ENCODE measurements at regions not wholly inside any gene's neighbourhood (a gene's known extent, or its start where the extent isn't known, plus 50 kb on each side); places are given as distances from the start of the nearest gene placed in this dataset.

DNA sequence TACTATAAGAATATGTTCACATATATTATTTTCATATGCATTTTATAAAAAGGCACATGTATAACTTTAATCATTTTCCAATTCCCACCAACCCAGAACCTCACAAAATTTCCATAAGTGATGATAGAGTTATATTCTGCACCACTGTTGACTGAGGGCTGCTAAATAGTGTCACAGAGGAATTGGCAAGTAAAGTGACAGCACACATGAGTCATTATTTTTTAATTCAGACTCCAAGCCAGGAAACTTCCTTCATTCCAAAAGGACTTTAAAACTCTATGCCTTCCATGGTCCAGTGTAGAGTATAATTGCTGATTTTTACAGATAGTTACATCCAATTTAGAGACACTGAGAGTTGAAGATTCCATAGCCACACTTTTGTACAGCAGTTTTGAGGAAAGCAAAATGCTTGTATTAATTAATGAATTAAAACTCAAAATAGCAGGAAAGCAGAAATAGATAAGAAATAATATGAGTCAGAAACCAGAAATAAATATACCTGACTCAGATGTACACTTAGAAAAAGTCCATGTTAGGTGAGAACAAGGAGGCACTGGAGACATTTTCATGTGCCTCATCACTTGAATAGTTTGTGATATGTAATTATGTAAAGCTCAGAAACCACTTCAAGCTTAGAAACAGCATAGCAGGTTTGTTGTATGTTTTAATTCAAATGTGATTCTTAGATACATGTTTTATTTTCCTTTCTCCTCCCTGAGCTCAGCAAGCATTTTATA, 425.2 kb upstream of the OPRM1 start:
- H3K18ac ChIP-seq (ENCODE audit: low read depth, low read length): no peak overlapping the region
- H4K20me1 ChIP-seq (ENCODE audit: insufficient read depth, low read length): no peaks in the 10 kb centered on the region
- no peak overlapping the region for H2BK120ac ChIP-seq (ENCODE audit: low read depth, low read length)
- dilution Hi-C loops (cut with HindIII; ENCODE audit: low sequenced_read_pairs, unreplicated experiment): no loop called here
- H4K91ac ChIP-seq (ENCODE audit: insufficient read depth, low read depth, low read length): no peak overlapping the region
- ChIA-PET CTCF (no interaction called here), POLR2A (ENCODE audit: unreplicated experiment) (no interaction called here)
- H3K36me3 ChIP-seq (ENCODE audit: control insufficient read depth, insufficient read depth, low read length): no peaks in the 10 kb centered on the region
- no peaks in the 10 kb centered on the region for H3K79me1 ChIP-seq (ENCODE audit: low read depth in 1 of 2, low read length in 2 of 2)
- no peak overlapping the region for H2BK5ac ChIP-seq (ENCODE audit: low read depth, low read length, poor library complexity, severe bottlenecking)
- no peak overlapping the region for H2AK5ac ChIP-seq (ENCODE audit: low read depth, low read length)
- no peak overlapping the region for H2BK15ac ChIP-seq (ENCODE audit: low read depth, low read length)
- H2AFZ ChIP-seq (replicated peaks; ENCODE audit: low read length, poor library complexity): no peak overlapping the region
- no peak overlapping the region for H3K9ac ChIP-seq (ENCODE audit: low read depth, low read length)
- H3K14ac ChIP-seq (replicated peaks; ENCODE audit: low read depth, low read length): no peak overlapping the region
- BruUV-seq (replicated peaks): no TSS peak
- intact Hi-C loops (cut with micrococcal nuclease): no loop called here
- H3K4me1 ChIP-seq (ENCODE audit: control insufficient read depth, insufficient read depth, low read length): no peaks in the 10 kb centered on the region
- TF ChIP-seq, protein P1, sequence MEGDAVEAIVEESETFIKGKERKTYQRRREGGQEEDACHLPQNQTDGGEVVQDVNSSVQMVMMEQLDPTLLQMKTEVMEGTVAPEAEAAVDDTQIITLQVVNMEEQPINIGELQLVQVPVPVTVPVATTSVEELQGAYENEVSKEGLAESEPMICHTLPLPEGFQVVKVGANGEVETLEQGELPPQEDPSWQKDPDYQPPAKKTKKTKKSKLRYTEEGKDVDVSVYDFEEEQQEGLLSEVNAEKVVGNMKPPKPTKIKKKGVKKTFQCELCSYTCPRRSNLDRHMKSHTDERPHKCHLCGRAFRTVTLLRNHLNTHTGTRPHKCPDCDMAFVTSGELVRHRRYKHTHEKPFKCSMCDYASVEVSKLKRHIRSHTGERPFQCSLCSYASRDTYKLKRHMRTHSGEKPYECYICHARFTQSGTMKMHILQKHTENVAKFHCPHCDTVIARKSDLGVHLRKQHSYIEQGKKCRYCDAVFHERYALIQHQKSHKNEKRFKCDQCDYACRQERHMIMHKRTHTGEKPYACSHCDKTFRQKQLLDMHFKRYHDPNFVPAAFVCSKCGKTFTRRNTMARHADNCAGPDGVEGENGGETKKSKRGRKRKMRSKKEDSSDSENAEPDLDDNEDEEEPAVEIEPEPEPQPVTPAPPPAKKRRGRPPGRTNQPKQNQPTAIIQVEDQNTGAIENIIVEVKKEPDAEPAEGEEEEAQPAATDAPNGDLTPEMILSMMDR (conservative IDR thresholded peaks at IDR 0.05; ENCODE audit: low read depth, low read length): no peak
- TF ChIP-seq, protein P2, sequence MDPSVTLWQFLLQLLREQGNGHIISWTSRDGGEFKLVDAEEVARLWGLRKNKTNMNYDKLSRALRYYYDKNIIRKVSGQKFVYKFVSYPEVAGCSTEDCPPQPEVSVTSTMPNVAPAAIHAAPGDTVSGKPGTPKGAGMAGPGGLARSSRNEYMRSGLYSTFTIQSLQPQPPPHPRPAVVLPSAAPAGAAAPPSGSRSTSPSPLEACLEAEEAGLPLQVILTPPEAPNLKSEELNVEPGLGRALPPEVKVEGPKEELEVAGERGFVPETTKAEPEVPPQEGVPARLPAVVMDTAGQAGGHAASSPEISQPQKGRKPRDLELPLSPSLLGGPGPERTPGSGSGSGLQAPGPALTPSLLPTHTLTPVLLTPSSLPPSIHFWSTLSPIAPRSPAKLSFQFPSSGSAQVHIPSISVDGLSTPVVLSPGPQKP (IDR thresholded peaks at IDR 0.05; ENCODE audit: borderline replicate concordance, low read depth, low read length): no peak
- TF ChIP-seq POLR2A (IDR thresholded peaks at IDR 0.05; ENCODE audit: low read depth, low read length) (no peak), FOS (IDR thresholded peaks at IDR 0.05; ENCODE audit: low read depth, low read length) (no peak), CHD1 (IDR thresholded peaks at IDR 0.05; ENCODE audit: low read depth, low read length) (no peak), SMC3 (IDR thresholded peaks at IDR 0.05; ENCODE audit: low read depth, low read length) (no peak), RAD21 (IDR thresholded peaks at IDR 0.05; ENCODE audit: low read length) (no peak), MXI1 (IDR thresholded peaks at IDR 0.05; ENCODE audit: borderline replicate concordance, low read depth, low read length) (no peak), BHLHE40 (IDR thresholded peaks at IDR 0.05; ENCODE audit: low read depth, low read length) (no peak), MAFK (IDR thresholded peaks at IDR 0.05; ENCODE audit: low read depth, low read length) (no peak), MAZ (IDR thresholded peaks at IDR 0.05; ENCODE audit: borderline replicate concordance, low read depth, low read length) (no peak), NFE2L2 (IDR thresholded peaks at IDR 0.05; ENCODE audit: low read depth, low read length) (no peak), CEBPB (IDR thresholded peaks at IDR 0.05; ENCODE audit: low read depth, low read length) (no peak), RCOR1 (IDR thresholded peaks at IDR 0.05; ENCODE audit: insufficient replicate concordance, low read length) (no peak), RFX5 (IDR thresholded peaks at IDR 0.05; ENCODE audit: low read depth, low read length) (no peak)
- TF ChIP-seq, protein P3, sequence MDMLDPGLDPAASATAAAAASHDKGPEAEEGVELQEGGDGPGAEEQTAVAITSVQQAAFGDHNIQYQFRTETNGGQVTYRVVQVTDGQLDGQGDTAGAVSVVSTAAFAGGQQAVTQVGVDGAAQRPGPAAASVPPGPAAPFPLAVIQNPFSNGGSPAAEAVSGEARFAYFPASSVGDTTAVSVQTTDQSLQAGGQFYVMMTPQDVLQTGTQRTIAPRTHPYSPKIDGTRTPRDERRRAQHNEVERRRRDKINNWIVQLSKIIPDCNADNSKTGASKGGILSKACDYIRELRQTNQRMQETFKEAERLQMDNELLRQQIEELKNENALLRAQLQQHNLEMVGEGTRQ (IDR thresholded peaks at IDR 0.05; ENCODE audit: low read depth, low read length): no peak
- H2BK20ac ChIP-seq (ENCODE audit: low read depth, low read length): no peak overlapping the region
- ATAC-seq (ENCODE audit: low read depth): no peak
- no peak overlapping the region for H3K27ac ChIP-seq (ENCODE audit: insufficient read depth, low read length)
- H3K4ac ChIP-seq (ENCODE audit: low read depth, low read length): no peak overlapping the region
- no peak overlapping the region for H3K23ac ChIP-seq (ENCODE audit: low read depth, low read length)
- no peak overlapping the region for H4K5ac ChIP-seq (ENCODE audit: low read depth, low read length)
- no peak overlapping the region for H3K4me2 ChIP-seq (ENCODE audit: low read depth, low read length)
- H3K27me3 ChIP-seq (ENCODE audit: control insufficient read depth, insufficient read depth, low read length): no peaks in the 10 kb centered on the region
- peaks cover 2% of the 10 kb centered on the region; the same call in 1 of the 2 replicates for H3K9me3 ChIP-seq (ENCODE audit: control insufficient read depth, insufficient read depth, low read length)
- H3K4me3 ChIP-seq (ENCODE audit: insufficient read depth, low read depth, low read length): no peak overlapping the region
- no peaks in the 10 kb centered on the region for H3K9me1 ChIP-seq (ENCODE audit: insufficient read depth, low read length)
- H3K56ac ChIP-seq (ENCODE audit: extremely low read depth, insufficient read depth, low read length): no peak overlapping the region
- DNase-seq: no peak
- in situ Hi-C loops (cut with MboI; ENCODE audit: low sequenced_read_pairs): no loop called here
- H4K8ac ChIP-seq (ENCODE audit: low read depth in 2 of 2, low read length in 2 of 2): no peak overlapping the region
- H2AK9ac ChIP-seq (replicated peaks; ENCODE audit: low read depth, low read length, poor library complexity): no peak overlapping the region
